Common myeloid progenitor, CD34-positive (primary cell): ENCODE measurements at regions not wholly inside any gene's neighbourhood (a gene's known extent, or its start where the extent isn't known, plus 50 kb on each side); places are given as distances from the start of the nearest gene placed in this dataset.
"Not testable (repeated sequence)": the region's sequence is repeated elsewhere in the genome, so short reads cannot be mapped to it uniquely, and the experiment has no call there.

Experiments used
- CTCF ChIA-PET: fragments of 350-600 bp; sonication (Branson Sonifier 250); formaldehyde crosslinking; loops from one replicate; lab custom pipeline; 2021; ENCODE audit warnings: antibody characterized with exemption; lab: Charles Lee
- POLR2A ChIA-PET: fragments of 350-600 bp; sonication (Branson Sonifier 250); formaldehyde crosslinking; loops from one replicate; lab custom pipeline; 2021; ENCODE audit warnings: antibody characterized with exemption; lab: Charles Lee
- DNase-seq, 3 donors: peaks; one replicate each; pipeline versions ENCODE4 v3.0.0 to v3.0.0-alpha.2; 2013
- H3K27ac ChIP-seq, 2 experiments: 1 replicate in 1 of 2; 2 replicates in 1 of 2; pipeline ENCODE4 v1.7.0; 2013; ENCODE audit warnings: inconsistent platforms in 2 of 2, low read length in 2 of 2, mild to moderate bottlenecking in 2 of 2, low read depth in 1 of 2, moderate library complexity in 1 of 2; ENCODE audit not compliant: severe bottlenecking in 2 of 2, insufficient read depth in 1 of 2, poor library complexity in 1 of 2
- H3K27me3 ChIP-seq, 5 experiments: replicated peaks in 2 of 5; 1 replicate in 3 of 5; 2 replicates in 2 of 5; pipeline versions ENCODE4 v1.6.1 to v1.7.0; 2013; ENCODE audit warnings: low read length in 4 of 5, mild to moderate bottlenecking in 2 of 5, moderate library complexity in 2 of 5, inconsistent platforms in 1 of 5; ENCODE audit not compliant: insufficient read depth in 5 of 5, control insufficient read depth in 4 of 5
- H3K36me3 ChIP-seq, 4 experiments: 1 replicate in 2 of 4; 2 replicates in 2 of 4; pipeline versions ENCODE4 v1.6.1 to v1.7.0; 2013; ENCODE audit warnings: low read length in 3 of 4, control low read depth in 1 of 4, mild to moderate bottlenecking in 1 of 4; ENCODE audit not compliant: control insufficient read depth in 4 of 4, insufficient read depth in 4 of 4
- H3K4me1 ChIP-seq, 4 experiments: 1 replicate in 3 of 4; 2 replicates in 1 of 4; pipeline versions ENCODE4 v1.6.1 to v1.7.1; 2013; ENCODE audit warnings: low read length in 3 of 4, mild to moderate bottlenecking in 3 of 4, control low read depth in 1 of 4, inconsistent platforms in 1 of 4, moderate library complexity in 1 of 4; ENCODE audit not compliant: control insufficient read depth in 4 of 4, insufficient read depth in 4 of 4; ENCODE audit errors: control extremely low read depth in 1 of 4
- H3K4me3 ChIP-seq, 7 experiments: 1 replicate in 4 of 7; 2 replicates in 3 of 7; pipeline versions ENCODE4 v1.5.1 to v1.7.0; 2013; ENCODE audit warnings: mild to moderate bottlenecking in 7 of 7, low read length in 6 of 7, moderate library complexity in 6 of 7, inconsistent platforms in 2 of 7, low read depth in 2 of 7, control low read depth in 1 of 7; ENCODE audit not compliant: insufficient read depth in 4 of 7, control insufficient read depth in 1 of 7; ENCODE audit errors: extremely low read depth in 1 of 7
- H3K9me3 ChIP-seq, 5 experiments: 1 replicate in 4 of 5; 2 replicates in 1 of 5; pipeline versions ENCODE4 v1.6.1 to v1.7.1; 2013; ENCODE audit warnings: low read length in 4 of 5, mild to moderate bottlenecking in 2 of 5, inconsistent platforms in 1 of 5, low read depth in 1 of 5, moderate library complexity in 1 of 5; ENCODE audit not compliant: control insufficient read depth in 4 of 5, insufficient read depth in 2 of 5; ENCODE audit errors: control extremely low read depth in 1 of 5
- WGBS: methylation state at CpG from one replicate; pipeline ENCODE4 v1.1.5; 2013; ENCODE audit not compliant: insufficient coverage; 5-methylcytosine and 5-hydroxymethylcytosine counted together

- H3K27ac ChIP-seq, H3K36me3 ChIP-seq, DNase-seq, H3K27me3 ChIP-seq, H3K9me3 ChIP-seq, CTCF ChIA-PET, H3K4me3 ChIP-seq, H3K4me1 ChIP-seq, POLR2A ChIA-PET: not testable (repeated sequence)
- WGBS, result no CpG with 5 or more reads among the region's 4 CpGs
Measured at GRCh38 chr1:120623539-120623938, 100.2 kb upstream of the NBPF26 start.

GRCh38 chr1:120624565-120625064 is 99.1 kb upstream of the NBPF26 start:
- H3K4me3 ChIP-seq, H3K36me3 ChIP-seq, H3K4me1 ChIP-seq, POLR2A ChIA-PET, H3K27ac ChIP-seq, H3K27me3 ChIP-seq, DNase-seq, H3K9me3 ChIP-seq, CTCF ChIA-PET: not testable (repeated sequence)
- 44% methylated on average over 2 of the region's 5 CpGs for WGBS

DNA sequence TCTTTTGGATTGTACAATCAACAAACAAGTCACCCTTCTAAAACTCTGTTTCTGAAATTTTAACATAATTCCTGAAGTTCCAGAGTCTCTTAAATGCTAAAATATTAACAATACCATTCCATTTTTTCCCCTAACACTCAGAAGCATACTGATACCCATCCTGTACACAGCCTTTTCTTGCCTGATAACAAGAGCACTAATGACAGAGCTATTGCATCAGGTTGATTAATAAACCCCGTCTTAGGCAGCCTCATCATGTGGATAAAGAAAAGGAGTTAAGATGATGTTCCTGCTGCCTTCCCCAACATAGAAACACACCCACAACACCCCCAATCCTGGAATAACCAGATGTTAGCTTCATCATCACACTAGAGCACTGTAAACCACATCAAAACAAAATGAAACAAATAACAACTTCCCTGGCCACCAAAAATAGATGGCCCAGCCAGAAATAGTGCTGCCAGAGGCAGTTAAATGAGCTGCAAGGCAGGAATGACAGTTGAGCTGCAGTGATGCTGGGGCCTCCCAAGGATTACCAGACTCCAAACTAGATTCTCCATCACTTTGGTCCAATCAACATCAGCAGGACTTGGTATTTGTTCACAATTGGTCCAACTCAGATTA is 93.8 kb upstream of the NBPF26 start:
- H3K27me3 ChIP-seq, H3K27ac ChIP-seq, POLR2A ChIA-PET, DNase-seq, CTCF ChIA-PET, H3K4me3 ChIP-seq, H3K36me3 ChIP-seq, H3K4me1 ChIP-seq, H3K9me3 ChIP-seq: not testable (repeated sequence)
- WGBS, result no CpG with 5 or more reads among the region's 1 CpG

GRCh38 chr1:120634816-120635806 is 88.6 kb upstream of the NBPF26 start:
- H3K4me1 ChIP-seq, CTCF ChIA-PET, H3K9me3 ChIP-seq, DNase-seq, H3K27ac ChIP-seq, H3K27me3 ChIP-seq, H3K36me3 ChIP-seq, POLR2A ChIA-PET, H3K4me3 ChIP-seq: not testable (repeated sequence)
- no CpG with 5 or more reads among the region's 5 CpGs for WGBS

DNA sequence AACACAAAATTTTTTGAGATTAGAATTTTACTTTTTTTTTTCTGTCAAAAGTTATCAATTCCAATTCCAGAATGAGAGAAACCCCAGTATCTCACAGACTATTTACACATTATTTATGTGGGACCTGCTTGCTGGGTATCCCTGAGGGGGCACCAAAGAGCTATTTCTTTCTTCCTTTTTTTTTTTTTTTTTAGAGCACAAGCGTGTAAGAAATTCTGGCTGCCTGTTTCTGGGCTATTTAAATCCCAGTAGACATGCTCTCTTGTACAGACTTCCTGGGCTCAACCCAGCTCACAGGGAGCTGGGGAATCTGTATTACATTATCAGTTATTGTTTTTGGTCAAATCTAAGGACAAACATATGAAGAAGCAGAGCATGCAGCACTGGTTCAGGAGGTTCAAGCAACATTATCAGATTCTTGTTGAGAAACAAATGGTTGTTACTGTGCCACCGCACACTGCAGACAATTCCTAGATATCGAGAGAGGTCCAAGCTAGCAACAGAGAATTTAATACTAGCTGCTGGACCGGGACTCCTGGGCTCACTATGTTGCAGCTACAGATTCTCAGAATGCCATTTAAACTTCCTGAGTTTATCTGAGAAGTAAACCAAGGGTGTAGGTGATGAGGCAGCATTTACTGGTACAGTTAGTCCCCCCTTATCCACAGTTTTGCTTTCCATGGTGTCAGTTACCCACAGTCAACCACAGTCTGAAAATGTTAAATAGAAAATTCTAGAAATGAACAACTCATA is 83.3 kb upstream of the NBPF26 start:
- H3K4me1 ChIP-seq, DNase-seq, H3K9me3 ChIP-seq, H3K27me3 ChIP-seq, H3K36me3 ChIP-seq, H3K27ac ChIP-seq, POLR2A ChIA-PET, CTCF ChIA-PET, H3K4me3 ChIP-seq: not testable (repeated sequence)
- WGBS, result no CpG with 5 or more reads among the region's 4 CpGs

GRCh38 chr1:120641014-120641302 is 82.8 kb upstream of the NBPF26 start:
- H3K36me3 ChIP-seq, DNase-seq, H3K27me3 ChIP-seq, CTCF ChIA-PET, H3K27ac ChIP-seq, H3K4me3 ChIP-seq, H3K9me3 ChIP-seq, H3K4me1 ChIP-seq, POLR2A ChIA-PET: not testable (repeated sequence)
- no CpG with 5 or more reads among the region's 3 CpGs for WGBS

GRCh38 chr1:120647182-120647581 is 76.6 kb upstream of the NBPF26 start:
- DNase-seq, H3K27me3 ChIP-seq, CTCF ChIA-PET, H3K27ac ChIP-seq, H3K9me3 ChIP-seq, H3K36me3 ChIP-seq, POLR2A ChIA-PET, H3K4me1 ChIP-seq, H3K4me3 ChIP-seq: not testable (repeated sequence)
- WGBS, result no CpG with 5 or more reads among the region's 2 CpGs
